ENCODE measurements at regions not wholly inside any gene's neighbourhood (a gene's known extent, or its start where the extent isn't known, plus 50 kb on each side); places are given as distances from the start of the nearest gene placed in this dataset.

- no peak for TF ChIP-seq CTCF (IDR thresholded peaks at IDR 0.05; ENCODE audit: low read depth, low read length)
- TF ChIP-seq EZH2phosphoT487 (IDR thresholded peaks at IDR 0.05; ENCODE audit: low read depth): no peak
Measured at GRCh38 chr6:119499797-119500196, 150.2 kb upstream of the MAN1A1 start.
